HepG2 (cell line): ENCODE measurements at regions not wholly inside any gene's neighbourhood (a gene's known extent, or its start where the extent isn't known, plus 50 kb on each side); places are given as distances from the start of the nearest gene placed in this dataset.

Source experiments
- ATAC-seq: fragments of 200-7000 bp; cut with Tn5 transposase; 3 replicates; pipeline ENCODE4 v1.9.1; 2020; ENCODE audit warnings: mild to moderate bottlenecking, moderate library complexity
- BruUV-seq: library from RNA; stranded (reverse); fragments of 400-500 nt; replicated peaks from 2 replicates; lab custom pipeline; 2021; lab: Mats Ljungman, UMichigan
- CTCF ChIA-PET: fragments of 300-600 bp; formaldehyde crosslinking; extraction: SDS; loops from one replicate; lab custom pipeline; 2021; ENCODE audit warnings: low total read pairs, inconsistent platforms, low intra/inter-chr PET ratio; lab: Yijun Ruan, JAX
- POLR2A ChIA-PET: fragments of 350-600 bp; sonication (Branson Sonifier 250); formaldehyde crosslinking; loops from one replicate; lab custom pipeline; 2020; ENCODE audit warnings: antibody characterized with exemption, inconsistent platforms; lab: Yijun Ruan, JAX
- DNase-seq: peaks from one replicate; pipeline ENCODE4 v3.0.0-alpha.2; 2015; ENCODE audit warnings: low spot score
- FAIRE-seq: peaks from 3 replicates; lab custom pipeline; 2011; peaks lifted over from hg19 to GRCh38; lab: Jason Lieb, UNC
- H2AFZ ChIP-seq: one replicate; pipeline ENCODE4 v1.6.1; 2011; ENCODE audit warnings: low read length, inconsistent platforms
- H3K27ac ChIP-seq: fragments of 300-600 bp; 3 replicates; pipeline ENCODE4 v1.8.0; 2011; ENCODE audit warnings: mixed run types, mild to moderate bottlenecking, mixed read lengths, low read length, inconsistent platforms; ENCODE audit not compliant: insufficient read depth; ENCODE audit errors: extremely low read length
- H3K27me3 ChIP-seq, 2 experiments: fragments of 200-600 bp in 1 of 2; 2 replicates in 1 of 2; 3 replicates in 1 of 2; pipeline versions ENCODE4 v1.6.0 to v1.8.0; 2011; ENCODE audit warnings: low read length in 2 of 2, mild to moderate bottlenecking in 2 of 2, moderate library complexity in 2 of 2, inconsistent platforms in 1 of 2; ENCODE audit not compliant: insufficient read depth in 2 of 2, control insufficient read depth in 1 of 2
- H3K36me3 ChIP-seq, 2 experiments: fragments of 200-600 bp in 1 of 2; replicated peaks in 1 of 2; 2 replicates in 1 of 2; 3 replicates in 1 of 2; pipeline versions ENCODE4 v1.5.1 to v1.8.0; 2011; ENCODE audit warnings: low read length in 2 of 2, inconsistent platforms in 1 of 2; ENCODE audit not compliant: insufficient read depth in 2 of 2, control insufficient read depth in 1 of 2
- H3K4me1 ChIP-seq: 2 replicates; pipeline ENCODE4 v1.5.1; 2012; ENCODE audit warnings: low read length, inconsistent platforms; ENCODE audit not compliant: insufficient read depth
- H3K4me2 ChIP-seq: 2 replicates; pipeline ENCODE4 v1.6.0; 2011; ENCODE audit warnings: low read depth, low read length, inconsistent platforms
- H3K4me3 ChIP-seq, 3 experiments: fragments of 200-600 bp in 1 of 3; sonication (generic), shearing (Covaris generic) in 1 of 3; replicated peaks in 1 of 3; 2 replicates each; pipeline ENCODE4 v1.5.1; 2011 to 2016; ENCODE audit warnings: low read length in 3 of 3, inconsistent platforms in 2 of 3, low read depth in 2 of 3, mild to moderate bottlenecking in 2 of 3, control low read depth in 1 of 3, mixed read lengths in 1 of 3; ENCODE audit not compliant: insufficient read depth in 1 of 3
- H3K79me2 ChIP-seq: one replicate; pipeline ENCODE4 v1.6.1; 2011; ENCODE audit warnings: low read length, inconsistent platforms; ENCODE audit not compliant: insufficient read depth
- H3K9ac ChIP-seq: 2 replicates; pipeline ENCODE4 v1.6.0; 2011; ENCODE audit warnings: mild to moderate bottlenecking, low read depth, low read length, inconsistent platforms; ENCODE audit not compliant: insufficient read depth
- H3K9me3 ChIP-seq: 2 replicates; pipeline ENCODE4 v1.5.1; 2012; ENCODE audit warnings: mild to moderate bottlenecking, low read length
- H4K20me1 ChIP-seq: 2 replicates; pipeline ENCODE4 v1.6.0; 2011; ENCODE audit warnings: inconsistent platforms, mild to moderate bottlenecking, low read length, moderate library complexity; ENCODE audit not compliant: insufficient read depth
- CERS6 ChIP-seq: sonication (generic); formaldehyde crosslinking; IDR thresholded peaks from 2 replicates; pipeline ENCODE4 v1.5.0; 2020; ENCODE audit warnings: missing genetic modification reagents
- DNMT1 ChIP-seq: sonication (generic); formaldehyde crosslinking; IDR thresholded peaks from 2 replicates; pipeline ENCODE4 v1.5.1; 2020; ENCODE audit warnings: mild to moderate bottlenecking, missing genetic modification reagents
- ETV5 ChIP-seq: IDR thresholded peaks from 2 replicates; pipeline ENCODE4 v1.6.1; 2018; ENCODE audit warnings: missing biosample characterization, missing genetic modification reagents, inconsistent platforms, borderline replicate concordance
- MLX ChIP-seq: IDR thresholded peaks from 2 replicates; pipeline ENCODE4 v1.6.1; 2016
- NCOR1 ChIP-seq: fragments of 200-600 bp; sonication (generic); IDR thresholded peaks from 2 replicates; pipeline ENCODE4 v1.7.0; 2017; ENCODE audit warnings: antibody characterized with exemption, low read length, borderline replicate concordance
- RXRB ChIP-seq: IDR thresholded peaks from 2 replicates; pipeline ENCODE4 v1.6.1; 2016; ENCODE audit warnings: borderline replicate concordance, missing genetic modification reagents, missing compliant biosample characterization
- THAP8 ChIP-seq: sonication (generic); formaldehyde crosslinking; IDR thresholded peaks from 2 replicates; pipeline ENCODE4 v1.5.1; 2020; ENCODE audit warnings: missing genetic modification reagents, mild to moderate bottlenecking, borderline replicate concordance
- ZFP36L1 ChIP-seq: sonication (generic); formaldehyde crosslinking; IDR thresholded peaks from 2 replicates; pipeline ENCODE4 v1.8.0; 2022; ENCODE audit warnings: mild to moderate bottlenecking, missing genetic modification reagents, moderate library complexity
- ZNF33B ChIP-seq: sonication (generic); formaldehyde crosslinking; IDR thresholded peaks from 2 replicates; pipeline ENCODE4 v1.5.1; 2020; ENCODE audit warnings: mild to moderate bottlenecking, missing genetic modification reagents
- ZNF644 ChIP-seq: IDR thresholded peaks from 2 replicates; pipeline ENCODE4 v1.6.1; 2016; ENCODE audit warnings: low read depth
- WGBS: methylation state at CpG from one replicate; pipeline ENCODE4 v1.1.6; 2017; ENCODE audit warnings: low lambda C conversion rate; 5-methylcytosine and 5-hydroxymethylcytosine counted together
- in situ Hi-C: cut with HindIII; loops from 2 replicates; pipeline ENCODE4 v1.10.0; 2017; ENCODE audit warnings: low pct_unique_long_range_greater_than_20kb; ENCODE audit not compliant: extremely low pct_ligation_motif_present
- intact Hi-C: fragments of 100-400 bp; cut with micrococcal nuclease; formaldehyde crosslinking; loops from one replicate; pipeline ENCODE4 v1.10.0; 2022; ENCODE audit not compliant: unreplicated experiment
- TF ChIP-seq, protein P1 (sequence below): conservative IDR thresholded peaks from 2 replicates; pipeline ENCODE4 v1.6.1; 2018; ENCODE audit warnings: missing genetic modification reagents

GRCh38 chr2:145380436-145381017 is 860.6 kb upstream of the ZEB2 start:
- no peak for TF ChIP-seq RXRB
- no peak for TF ChIP-seq ETV5 (CRISPR knock-in tag)
- no peak for TF ChIP-seq THAP8
- TF ChIP-seq DNMT1 (CRISPR knock-in tag) = no peak
- TF ChIP-seq, protein P1, sequence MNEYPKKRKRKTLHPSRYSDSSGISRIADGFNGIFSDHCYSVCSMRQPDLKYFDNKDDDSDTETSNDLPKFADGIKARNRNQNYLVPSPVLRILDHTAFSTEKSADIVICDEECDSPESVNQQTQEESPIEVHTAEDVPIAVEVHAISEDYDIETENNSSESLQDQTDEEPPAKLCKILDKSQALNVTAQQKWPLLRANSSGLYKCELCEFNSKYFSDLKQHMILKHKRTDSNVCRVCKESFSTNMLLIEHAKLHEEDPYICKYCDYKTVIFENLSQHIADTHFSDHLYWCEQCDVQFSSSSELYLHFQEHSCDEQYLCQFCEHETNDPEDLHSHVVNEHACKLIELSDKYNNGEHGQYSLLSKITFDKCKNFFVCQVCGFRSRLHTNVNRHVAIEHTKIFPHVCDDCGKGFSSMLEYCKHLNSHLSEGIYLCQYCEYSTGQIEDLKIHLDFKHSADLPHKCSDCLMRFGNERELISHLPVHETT = no peak
- no peak for TF ChIP-seq ZNF33B
- TF ChIP-seq NCOR1 = no peak
- TF ChIP-seq CERS6 (CRISPR knock-in tag) = no peak
- no peak for TF ChIP-seq MLX (CRISPR knock-in tag)
- no peak for TF ChIP-seq ZNF644 (CRISPR knock-in tag)
- no peak for TF ChIP-seq ZFP36L1
- no peaks in the 10 kb centered on the region for H3K36me3 ChIP-seq
- no peaks in the 10 kb centered on the region for H3K79me2 ChIP-seq
- in situ Hi-C loops = no loop called here
- no peak overlapping the region for H3K4me3 ChIP-seq
- POLR2A ChIA-PET = no interaction called here
- FAIRE-seq (no peak), ATAC-seq (no peak), DNase-seq (no peak)
- H3K27me3 ChIP-seq = no peaks in the 10 kb centered on the region
- H4K20me1 ChIP-seq = no peaks in the 10 kb centered on the region
- intact Hi-C loops = no loop called here
- no TSS peak for BruUV-seq
- no peak overlapping the region for H3K27ac ChIP-seq
- WGBS = 37% methylated on average over 4 of the region's 4 CpGs
- no peaks in the 10 kb centered on the region for H3K9me3 ChIP-seq
- H3K9ac ChIP-seq = no peak overlapping the region
- H2AFZ ChIP-seq = no peak overlapping the region
- CTCF ChIA-PET = no interaction called here
- no peaks in the 10 kb centered on the region for H3K4me1 ChIP-seq
- H3K4me2 ChIP-seq = no peak overlapping the region
